GM18519 (cell line): ENCODE measurements at regions not wholly inside any gene's neighbourhood (a gene's known extent, or its start where the extent isn't known, plus 50 kb on each side); places are given as distances from the start of the nearest gene placed in this dataset.
A peak's percentile ranks its signal among the peaks of the same experiment; 100 is the strongest.

ENCODE experiments used
- ATAC-seq: cut with Tn5 transposase; IDR thresholded peaks from one replicate; pipeline ENCODE4 v1.9.1; 2021; ENCODE audit warnings: mild to moderate bottlenecking, moderate library complexity; ENCODE audit not compliant: unreplicated experiment, low FRiP score

- ATAC-seq, result no peak
Observed at GRCh38 chr18:27653247-27653646, 468.1 kb upstream of the CHST9 start.

GRCh38 chr18:27652480-27653121, 467.5 kb upstream of the CHST9 start:
- peak; percentile 85 for ATAC-seq

- no peak for ATAC-seq
Observed at GRCh38 chr18:27649621-27650020, 464.5 kb upstream of the CHST9 start.

GRCh38 chr18:27645929-27646328, 460.8 kb upstream of the CHST9 start:
- ATAC-seq, result no peak

- no peak for ATAC-seq
Observed at GRCh38 chr18:27636576-27637085, 451.5 kb upstream of the CHST9 start.

- no peak for ATAC-seq
Observed at GRCh38 chr18:27632706-27633105, 447.6 kb upstream of the CHST9 start.

- ATAC-seq, result no peak
Observed at GRCh38 chr18:27627927-27628326, 442.8 kb upstream of the CHST9 start.

DNA sequence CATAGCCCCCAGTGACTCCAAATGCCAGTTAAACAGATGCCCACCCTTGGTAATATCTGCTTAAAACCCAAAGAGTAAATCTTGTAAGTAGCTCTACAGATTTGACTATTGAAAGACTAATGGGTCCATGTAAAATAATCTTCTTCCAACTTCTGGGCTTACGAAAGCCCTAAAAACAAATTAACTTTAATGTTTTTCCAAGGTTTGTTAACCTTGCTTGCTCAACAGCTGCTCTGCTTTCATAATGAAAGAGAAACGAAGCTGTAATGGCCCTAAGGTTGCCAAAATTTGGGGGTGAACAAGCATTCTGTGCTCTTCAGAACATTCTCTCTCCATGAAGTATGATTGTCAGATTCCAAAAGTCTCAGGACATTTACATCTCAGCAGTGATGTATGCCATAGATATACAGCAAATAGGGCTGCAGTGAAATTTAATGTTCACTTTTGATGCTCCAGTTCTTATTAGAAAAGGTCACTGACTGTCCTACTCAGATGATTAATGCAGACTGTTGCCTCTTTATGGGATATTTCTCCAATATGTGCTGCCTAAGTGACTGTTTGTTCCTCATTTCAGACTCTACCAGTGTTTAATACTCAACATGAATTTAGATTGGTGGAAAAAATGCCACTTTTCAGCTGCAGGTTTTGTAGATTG, 436.3 kb upstream of the CHST9 start:
- no peak for ATAC-seq

- ATAC-seq, result no peak
Observed at GRCh38 chr18:27619906-27620305, 434.8 kb upstream of the CHST9 start.

DNA sequence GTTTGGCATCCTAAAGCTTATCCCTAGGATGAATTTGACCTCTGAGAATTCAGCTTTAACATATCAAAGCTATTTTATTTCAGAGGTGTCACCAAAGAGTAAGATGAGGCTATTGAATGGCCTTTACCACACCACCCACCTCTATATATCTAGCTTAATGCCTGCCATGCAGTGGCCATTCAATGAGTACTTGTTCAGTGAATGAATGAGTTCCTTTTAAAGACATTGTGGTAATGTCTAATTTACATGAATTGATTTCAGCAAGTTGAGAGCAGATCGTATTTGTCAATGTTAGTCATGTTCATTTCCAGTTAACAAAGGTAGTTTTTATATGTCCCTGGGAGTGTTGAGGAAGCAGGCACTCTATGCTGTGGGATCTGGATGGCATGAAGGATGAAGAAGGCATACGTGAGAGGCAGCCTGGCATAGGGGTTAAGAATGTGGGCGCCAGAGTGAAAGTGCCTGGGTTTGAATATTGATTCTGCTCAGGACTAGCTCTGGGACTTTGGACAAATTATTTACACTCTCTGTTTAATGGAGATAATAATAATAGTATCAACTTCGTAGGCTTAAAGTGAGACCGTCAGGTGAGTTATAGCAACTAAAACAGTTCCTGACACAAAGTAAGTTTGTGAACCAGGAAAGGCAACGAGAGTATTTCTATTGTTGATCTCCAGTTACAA, 434.1 kb upstream of the CHST9 start:
- ATAC-seq, result no peak

DNA sequence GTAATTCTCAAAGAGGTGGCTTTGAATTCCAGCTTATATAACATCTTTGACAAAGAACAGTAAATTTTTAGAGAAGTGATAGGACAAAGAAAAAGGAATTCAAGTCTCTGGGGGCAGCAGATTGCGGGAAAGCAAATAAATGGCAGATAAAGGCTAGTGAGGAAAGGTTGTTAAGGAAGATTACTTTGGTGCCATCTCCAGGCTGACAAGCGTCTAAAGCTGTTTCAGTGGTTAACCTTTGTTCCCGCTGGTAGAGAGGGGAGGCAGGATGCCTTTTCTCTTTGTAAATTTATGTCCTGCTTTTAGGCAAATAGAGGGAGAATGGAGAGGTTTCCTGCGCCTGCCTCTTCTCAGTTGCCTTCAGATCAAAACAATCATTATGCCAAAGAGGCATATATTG, 431.2 kb upstream of the CHST9 start:
- ATAC-seq, result no peak

DNA sequence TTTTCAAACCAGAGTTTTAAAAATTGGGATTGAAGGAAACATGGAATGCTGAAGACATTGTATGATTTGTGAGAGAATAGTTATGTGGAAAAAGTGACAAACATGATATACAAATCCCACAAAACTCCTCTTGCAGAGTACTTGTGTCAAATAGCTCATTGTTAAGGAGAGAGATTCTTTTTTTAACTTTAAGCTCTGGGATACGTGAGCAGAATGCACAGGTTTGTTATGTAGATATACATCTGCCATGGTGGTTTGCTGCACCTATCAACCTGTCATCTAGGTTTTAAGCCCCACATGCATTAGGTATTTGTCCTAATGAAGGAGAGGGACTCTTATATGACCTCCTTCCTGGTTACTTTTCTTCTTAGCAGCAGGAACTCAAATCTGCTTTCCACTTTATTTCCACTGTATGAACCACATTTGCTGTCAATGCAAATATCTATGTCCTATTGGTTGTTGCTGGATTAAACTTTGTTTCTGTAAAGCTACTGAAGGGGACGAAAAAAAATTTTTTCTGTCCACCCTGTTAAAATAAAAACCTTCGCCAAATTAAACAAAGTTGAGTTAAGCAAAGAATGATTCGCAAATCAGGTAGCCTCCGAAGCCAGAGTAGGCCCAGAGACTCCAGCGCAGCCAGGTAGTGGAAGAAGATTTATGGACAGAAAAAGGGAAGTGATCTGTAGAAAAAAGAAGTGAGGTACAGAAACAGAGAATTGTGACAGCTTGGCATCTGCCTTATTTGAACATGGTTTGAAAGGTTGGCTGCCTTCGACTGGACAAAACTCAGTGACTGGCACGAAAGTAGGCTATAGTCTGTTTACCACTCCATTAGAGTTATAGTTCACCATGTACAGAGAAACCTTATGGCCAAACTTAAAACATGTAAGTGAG, 430.1 kb upstream of the CHST9 start:
- ATAC-seq, result no peak

- no peak for ATAC-seq
Observed at GRCh38 chr18:27609221-27609620, 424.1 kb upstream of the CHST9 start.

DNA sequence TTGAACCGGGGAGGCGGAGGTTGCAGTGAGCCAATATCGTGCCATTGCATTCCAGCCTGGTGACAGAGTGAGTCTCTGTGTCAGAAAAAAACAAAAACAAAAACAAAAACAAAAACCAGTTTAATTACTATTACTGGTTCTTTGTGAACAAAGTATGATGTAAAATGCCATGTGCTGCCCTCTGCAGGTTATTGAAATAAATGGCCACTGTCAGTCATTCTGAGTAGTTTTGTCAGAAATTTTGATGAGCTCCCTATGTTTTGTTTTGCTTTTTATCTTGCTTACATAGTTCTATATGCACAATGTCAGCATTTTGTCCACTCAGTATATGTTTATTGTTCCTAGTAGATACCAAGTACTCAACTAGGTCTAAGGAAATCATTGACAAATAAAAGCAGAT, 423.6 kb upstream of the CHST9 start:
- no peak for ATAC-seq

GRCh38 chr18:27608174-27608573, 423.1 kb upstream of the CHST9 start:
- no peak for ATAC-seq

DNA sequence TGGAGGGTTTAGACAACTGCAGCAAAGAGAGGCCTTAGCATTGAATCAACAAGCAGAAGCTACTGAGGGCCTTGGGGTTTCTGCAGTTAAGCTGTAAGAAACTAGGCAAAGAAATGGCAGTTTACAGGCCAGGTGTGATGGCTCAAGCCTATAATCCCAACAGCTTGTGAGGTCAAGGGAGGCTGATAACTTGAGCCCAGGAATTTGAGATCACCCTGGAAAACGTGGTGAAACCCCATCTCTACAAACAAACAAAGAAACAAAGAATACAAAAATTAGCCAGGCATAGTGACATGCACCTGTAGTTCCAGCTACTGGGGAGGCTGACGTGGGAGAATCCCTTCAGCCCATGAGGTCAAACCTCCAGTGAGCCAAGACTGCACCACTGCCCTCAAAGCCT, 421.6 kb upstream of the CHST9 start:
- no peak for ATAC-seq

GRCh38 chr18:27605107-27605834, 420.2 kb upstream of the CHST9 start:
- no peak for ATAC-seq

- ATAC-seq, result no peak
Observed at GRCh38 chr18:27604583-27604982, 419.5 kb upstream of the CHST9 start.

GRCh38 chr18:27602092-27602491, 417.0 kb upstream of the CHST9 start:
- ATAC-seq, result no peak

- no peak for ATAC-seq
Observed at GRCh38 chr18:27600245-27600644, 415.1 kb upstream of the CHST9 start.
